Natural killer cell (primary cell): ENCODE measurements at regions not wholly inside any gene's neighbourhood (a gene's known extent, or its start where the extent isn't known, plus 50 kb on each side); places are given as distances from the start of the nearest gene placed in this dataset.
"Not testable (repeated sequence)": the region's sequence is repeated elsewhere in the genome, so short reads cannot be mapped to it uniquely, and the experiment has no call there.

Experiments
- ATAC-seq, 3 donors: fragments of 150-1000 bp in 2 of 3; fragments of 200-7000 bp in 1 of 3; cut with Tn5 transposase; 1 replicate in 1 of 3; 2 replicates in 2 of 3; pipeline ENCODE4 v1.10.0; 2021; ENCODE audit warnings: mild to moderate bottlenecking in 2 of 3, moderate library complexity in 2 of 3
- DNase-seq, 2 donors: peaks; one replicate each; pipeline versions ENCODE4 v3.0.0 to v3.0.0-alpha.2; 2013 to 2021; ENCODE audit warnings: mixed read lengths in 1 of 2
- H3K27ac ChIP-seq: one replicate; pipeline ENCODE4 v1.5.1; 2013; ENCODE audit warnings: mild to moderate bottlenecking, low read length
- H3K27me3 ChIP-seq: one replicate; pipeline ENCODE4 v1.6.1; 2013; ENCODE audit warnings: low read length; ENCODE audit not compliant: control insufficient read depth, insufficient read depth
- H3K36me3 ChIP-seq: one replicate; pipeline ENCODE4 v1.6.1; 2013; ENCODE audit warnings: low read length; ENCODE audit not compliant: control insufficient read depth, insufficient read depth
- H3K4me1 ChIP-seq: one replicate; pipeline ENCODE4 v1.6.1; 2013; ENCODE audit warnings: low read length; ENCODE audit not compliant: control insufficient read depth, insufficient read depth
- H3K4me3 ChIP-seq: one replicate; pipeline ENCODE4 v1.5.1; 2013; ENCODE audit warnings: low read length
- H3K9me3 ChIP-seq: one replicate; pipeline ENCODE4 v1.6.1; 2013; ENCODE audit warnings: low read length; ENCODE audit not compliant: control insufficient read depth, insufficient read depth
- H3K27ac Mint-ChIP-seq, 2 donors: one replicate each; pipeline ENCODE4 v1.8.0; 2022; ENCODE audit warnings: mild to moderate bottlenecking in 2 of 2, mixed read lengths in 2 of 2, moderate library complexity in 1 of 2
- H3K27me3 Mint-ChIP-seq, 2 donors: one replicate each; pipeline ENCODE4 v1.8.0; 2022; ENCODE audit warnings: low read depth in 2 of 2, mixed read lengths in 2 of 2
- H3K36me3 Mint-ChIP-seq: one replicate; pipeline ENCODE4 v1.8.0; 2022; ENCODE audit warnings: mixed read lengths
- H3K4me1 Mint-ChIP-seq, 2 donors: one replicate each; pipeline ENCODE4 v1.8.0; 2022; ENCODE audit warnings: mixed read lengths in 2 of 2
- H3K4me3 Mint-ChIP-seq: one replicate; pipeline ENCODE4 v1.8.0; 2022; ENCODE audit warnings: mild to moderate bottlenecking, moderate library complexity, mixed read lengths
- H3K9me3 Mint-ChIP-seq, 2 donors: one replicate each; pipeline ENCODE4 v1.8.0; 2022; ENCODE audit warnings: mixed read lengths in 2 of 2
- CTCF ChIP-seq: fragments of 200-600 bp; IDR thresholded peaks from one replicate; pipeline ENCODE4 v1.8.0; 2022; ENCODE audit warnings: antibody characterized with exemption
- WGBS: methylation state at CpG from one replicate; pipeline ENCODE4 v1.1.7; 2013; ENCODE audit warnings: missing lambda C conversion rate; ENCODE audit not compliant: insufficient coverage; 5-methylcytosine and 5-hydroxymethylcytosine counted together
- intact Hi-C: fragments of 100-400 bp; cut with micrococcal nuclease; formaldehyde crosslinking; loops from one replicate; pipeline ENCODE4 v1.14.2; 2022

DNA sequence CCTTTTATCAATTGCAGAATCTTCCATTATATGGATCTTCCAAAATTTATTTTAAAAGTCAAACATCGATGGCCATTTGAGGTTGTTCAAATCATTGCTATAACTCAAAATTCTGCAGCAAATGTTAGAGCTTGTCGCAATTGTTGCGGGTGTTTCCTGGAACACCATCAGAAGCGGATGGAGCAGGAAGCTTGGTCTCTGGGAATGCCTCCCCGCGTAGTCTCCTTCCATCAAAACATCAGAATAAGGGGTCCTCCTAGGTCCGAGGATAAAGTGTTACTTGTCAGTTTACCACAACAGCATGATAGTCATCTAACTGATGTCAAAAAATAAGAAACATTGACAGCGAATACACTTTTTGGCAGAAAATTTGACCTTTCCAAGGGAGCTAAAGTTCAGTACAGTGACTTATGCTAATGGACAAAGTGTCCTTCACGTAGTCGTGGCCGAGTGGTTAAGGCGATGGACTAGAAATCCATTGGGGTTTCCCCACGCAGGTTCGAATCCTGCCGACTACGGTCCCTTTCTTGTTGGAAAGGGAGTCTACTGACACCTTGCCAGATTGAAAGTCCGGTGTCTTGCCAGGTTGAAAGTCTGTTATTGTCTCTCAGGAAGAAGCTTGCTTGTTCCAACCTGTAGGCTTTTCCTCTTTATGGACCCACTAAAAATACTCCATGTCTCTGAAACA is 59.0 kb upstream of the ZNF184 start:
- H3K27ac ChIP-seq = no peak overlapping the region
- peaks cover 24 to 89% of the 10 kb centered on the region in 2 donors for H3K27me3 Mint-ChIP-seq
- 84% methylated on average over 17 of the region's 17 CpGs for WGBS
- intact Hi-C loops = no loop called here
- no peaks in the 10 kb centered on the region for H3K4me1 Mint-ChIP-seq
- ATAC-seq = no peak
- H3K27me3 ChIP-seq = peaks cover 8% of the 10 kb centered on the region
- no peaks in the 10 kb centered on the region for H3K4me1 ChIP-seq
- no peaks in the 10 kb centered on the region for H3K9me3 ChIP-seq
- H3K27ac Mint-ChIP-seq = no peak overlapping the region
- DNase-seq = no peak
- no peak overlapping the region for H3K4me3 ChIP-seq
- H3K36me3 Mint-ChIP-seq = no peaks in the 10 kb centered on the region
- H3K36me3 ChIP-seq = no peaks in the 10 kb centered on the region
- no peaks in the 10 kb centered on the region for H3K9me3 Mint-ChIP-seq
- no peak overlapping the region for H3K4me3 Mint-ChIP-seq
- no peak for TF ChIP-seq CTCF

DNA sequence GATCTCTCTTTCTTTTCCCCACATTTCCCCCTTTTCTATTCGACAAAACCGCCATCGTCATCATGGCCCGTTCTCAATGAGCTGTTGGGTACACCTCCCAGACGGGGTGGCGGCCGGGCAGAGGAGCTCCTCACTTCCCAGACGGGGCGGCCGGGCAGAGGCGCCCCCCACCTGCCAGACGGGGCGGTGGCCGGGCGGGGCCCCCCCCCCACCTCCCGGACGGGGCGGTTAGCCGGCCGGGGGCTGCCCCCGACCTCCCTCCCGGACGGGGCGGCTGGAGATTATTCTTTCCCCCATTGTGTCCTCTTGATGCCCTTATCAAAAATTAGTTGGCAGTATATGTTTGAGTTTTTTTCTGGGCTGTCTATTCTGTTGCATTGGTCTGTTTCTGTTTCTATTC is 56.9 kb upstream of the ZNF184 start:
- H3K4me3 ChIP-seq, H3K36me3 ChIP-seq, H3K9me3 ChIP-seq, H3K27me3 ChIP-seq, H3K4me1 ChIP-seq, intact Hi-C loops, H3K27ac ChIP-seq, H3K9me3 Mint-ChIP-seq, ATAC-seq, H3K4me3 Mint-ChIP-seq, DNase-seq, H3K36me3 Mint-ChIP-seq, H3K27ac Mint-ChIP-seq, H3K4me1 Mint-ChIP-seq: not testable (repeated sequence)
- peaks cover 18 to 69% of the 10 kb centered on the region in 2 donors for H3K27me3 Mint-ChIP-seq
- 86% methylated on average over 16 of the region's 24 CpGs for whole genome bisulfite sequencing

DNA sequence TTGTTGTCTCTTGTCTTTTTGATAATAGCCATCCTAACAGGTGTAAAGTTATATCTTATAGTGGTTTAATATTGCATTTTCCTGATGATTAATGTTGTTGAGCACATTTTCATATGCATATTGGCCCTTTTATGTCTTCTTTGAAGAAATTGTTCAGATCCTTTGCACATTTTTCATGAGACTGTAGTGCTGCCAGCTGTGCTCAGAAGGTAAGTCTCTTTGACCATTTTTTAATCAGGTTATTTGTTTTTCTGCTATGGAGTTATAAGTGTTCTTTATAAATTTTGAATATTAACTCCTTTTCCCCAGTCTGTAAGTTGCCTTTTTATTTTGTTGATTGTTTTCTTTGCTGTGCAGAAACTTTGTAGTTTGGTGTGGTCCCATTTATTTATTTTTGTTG is 55.8 kb upstream of the ZNF184 start:
- H3K27me3 Mint-ChIP-seq = peaks cover 20 to 71% of the 10 kb centered on the region in 2 donors
- Histone ChIP-seq H3K9me3 (no peaks in the 10 kb centered on the region), H3K36me3 (no peaks in the 10 kb centered on the region), H3K27me3 (peaks cover 8% of the 10 kb centered on the region), H3K4me1 (no peaks in the 10 kb centered on the region), H3K27ac (no peak overlapping the region), H3K4me3 (no peak overlapping the region)
- no peaks in the 10 kb centered on the region for H3K9me3 Mint-ChIP-seq
- no peaks in the 10 kb centered on the region for H3K4me1 Mint-ChIP-seq
- ATAC-seq (no peak), DNase-seq (no peak)
- no peaks in the 10 kb centered on the region for H3K36me3 Mint-ChIP-seq
- TF ChIP-seq CTCF = no peak
- no peak overlapping the region for H3K27ac Mint-ChIP-seq
- intact Hi-C loops = no loop called here
- no peak overlapping the region for H3K4me3 Mint-ChIP-seq
